ENCODE measurements at regions not wholly inside any gene's neighbourhood (a gene's known extent, or its start where the extent isn't known, plus 50 kb on each side); places are given as distances from the start of the nearest gene placed in this dataset.
"Not testable (repeated sequence)": the region's sequence is repeated elsewhere in the genome, so short reads cannot be mapped to it uniquely, and the experiment has no call there.

- DNase-seq: no peak
These were observed 78.7 kb upstream of the LAPTM4A start for GRCh38 chr2:20130160-20130560.

GRCh38 chr2:20129331-20130159 is 78.1 kb upstream of the LAPTM4A start:
- no peak for DNase-seq

GRCh38 chr2:20128506-20129330 is 77.3 kb upstream of the LAPTM4A start:
- DNase-seq: no peak

- no peak for DNase-seq
These were observed 75.0 kb upstream of the LAPTM4A start for GRCh38 chr2:20126469-20126868.

GRCh38 chr2:20126040-20126439 is 74.6 kb upstream of the LAPTM4A start:
- DNase-seq: no peak

- DNase-seq: no peak
These were observed 74.2 kb upstream of the LAPTM4A start for GRCh38 chr2:20125616-20126015.

GRCh38 chr2:20125164-20125563 is 73.7 kb upstream of the LAPTM4A start:
- DNase-seq: no peak

- DNase-seq: no peak
These were observed 72.6 kb upstream of the LAPTM4A start for GRCh38 chr2:20123871-20124594.

GRCh38 chr2:20122864-20123263 is 71.4 kb upstream of the LAPTM4A start:
- DNase-seq: no peak

- no peak for DNase-seq
These were observed 69.4 kb upstream of the LAPTM4A start for GRCh38 chr2:20120569-20121416.

- DNase-seq: no peak
These were observed 66.6 kb upstream of the LAPTM4A start for GRCh38 chr2:20118051-20118450.

GRCh38 chr2:20115902-20116301 is 64.5 kb upstream of the LAPTM4A start:
- DNase-seq: no peak

GRCh38 chr2:20115374-20115773 is 63.9 kb upstream of the LAPTM4A start:
- no peak for DNase-seq

GRCh38 chr2:20113986-20114938 is 62.8 kb upstream of the LAPTM4A start:
- no peak for DNase-seq

GRCh38 chr2:20113004-20113796 is 61.8 kb upstream of the LAPTM4A start:
- DNase-seq: no peak

GRCh38 chr2:20112361-20112760 is 60.9 kb upstream of the LAPTM4A start:
- DNase-seq: not testable (repeated sequence)

GRCh38 chr2:20111311-20112131 is 60.1 kb upstream of the LAPTM4A start:
- no peak for DNase-seq

- DNase-seq: no peak
These were observed 59.4 kb upstream of the LAPTM4A start for GRCh38 chr2:20110876-20111275.

- no peak for DNase-seq
These were observed 59.0 kb upstream of the LAPTM4A start for GRCh38 chr2:20110383-20110782.

Data from midbrain (tissue), 1 donor.